Left forelimb (tissue), 1 donor: ENCODE measurements at regions not wholly inside any gene's neighbourhood (a gene's known extent, or its start where the extent isn't known, plus 50 kb on each side); places are given as distances from the start of the nearest gene placed in this dataset.

ENCODE experiments used
- DNase-seq: peaks from one replicate; pipeline ENCODE4 v3.0.0-alpha.2; 2018; ENCODE audit warnings: low spot score

- DNase-seq = no peak
Measured at GRCh38 chr5:73311291-73312110, 137.1 kb downstream of the FOXD1 start.

- DNase-seq = no peak
Measured at GRCh38 chr5:73307645-73308355, 134.8 kb downstream of the TMEM174 start.

- DNase-seq = no peak
Measured at GRCh38 chr5:73306741-73307275, 133.8 kb downstream of the TMEM174 start.

- no peak for DNase-seq
Measured at GRCh38 chr5:73306078-73306719, 133.2 kb downstream of the TMEM174 start.

- no peak for DNase-seq
Measured at GRCh38 chr5:73305386-73305785, 132.4 kb downstream of the TMEM174 start.

- DNase-seq = no peak
Measured at GRCh38 chr5:73304381-73304780, 131.4 kb downstream of the TMEM174 start.

- no peak for DNase-seq
Measured at GRCh38 chr5:73303148-73304079, 130.4 kb downstream of the TMEM174 start.

- DNase-seq = no peak
Measured at GRCh38 chr5:73302797-73303147, 129.8 kb downstream of the TMEM174 start.

- DNase-seq = no peak
Measured at GRCh38 chr5:73301208-73301901, 128.4 kb downstream of the TMEM174 start.

GRCh38 chr5:73300337-73301207 lies 127.6 kb downstream of the TMEM174 start:
- DNase-seq = no peak

GRCh38 chr5:73299665-73300336 lies 126.8 kb downstream of the TMEM174 start:
- no peak for DNase-seq

- no peak for DNase-seq
Measured at GRCh38 chr5:73298772-73299630, 126.0 kb downstream of the TMEM174 start.

- no peak for DNase-seq
Measured at GRCh38 chr5:73298251-73298771, 125.3 kb downstream of the TMEM174 start.

GRCh38 chr5:73297430-73297829 lies 124.4 kb downstream of the TMEM174 start:
- DNase-seq = no peak

- no peak for DNase-seq
Measured at GRCh38 chr5:73296772-73297171, 123.8 kb downstream of the TMEM174 start.

- DNase-seq = no peak
Measured at GRCh38 chr5:73295921-73296320, 122.9 kb downstream of the TMEM174 start.

GRCh38 chr5:73295447-73295846 lies 122.5 kb downstream of the TMEM174 start:
- no peak for DNase-seq

GRCh38 chr5:73292816-73293459 lies 119.9 kb downstream of the TMEM174 start:
- no peak for DNase-seq
